ENCODE measurements at regions not wholly inside any gene's neighbourhood (a gene's known extent, or its start where the extent isn't known, plus 50 kb on each side); places are given as distances from the start of the nearest gene placed in this dataset.
A peak's percentile ranks its signal among the peaks of the same experiment; 100 is the strongest.

DNA sequence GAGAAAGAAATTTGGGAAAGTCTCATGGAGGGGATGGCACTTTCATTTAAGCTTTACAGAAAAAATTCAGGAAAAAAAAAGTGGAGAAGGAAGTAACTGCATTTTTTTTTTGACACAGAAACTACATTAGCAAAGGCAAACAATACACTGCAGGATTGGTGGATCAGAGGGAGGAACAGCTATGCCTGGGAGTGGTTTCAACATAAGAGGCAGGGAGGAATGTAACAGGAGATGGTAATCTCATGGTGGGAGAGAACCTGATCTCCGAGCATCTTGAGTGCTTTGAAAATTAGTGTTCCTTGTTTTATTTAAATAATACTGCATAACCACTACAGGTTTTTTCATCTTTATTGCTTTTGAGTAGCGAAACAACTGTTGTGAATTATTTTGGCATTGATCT, 249.4 kb downstream of the FAM170A start:
- intact Hi-C loops (cut with DNase I, micrococcal nuclease): no loop called here
- ATAC-seq: peak; percentile 87

DNA sequence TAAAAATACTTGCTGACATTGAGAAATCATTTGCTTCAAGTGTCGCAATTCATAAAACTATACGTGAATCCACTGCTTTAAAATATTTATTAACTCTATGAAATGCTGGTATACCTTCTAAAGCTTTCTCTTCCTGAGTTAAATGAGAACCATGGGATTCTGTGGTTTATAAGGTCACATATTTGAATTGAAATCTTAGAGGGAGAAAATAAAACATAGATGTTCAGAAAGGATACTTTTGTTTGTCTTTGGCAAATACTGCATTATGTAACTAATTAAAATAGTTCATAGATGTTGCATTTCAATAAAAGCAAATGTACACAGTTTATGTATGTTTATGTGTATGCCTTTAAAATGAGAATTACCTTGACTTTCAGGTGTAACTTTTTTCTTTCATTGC, 250.1 kb downstream of the FAM170A start:
- no peak for DNase-seq
- TF ChIP-seq, protein P1, sequence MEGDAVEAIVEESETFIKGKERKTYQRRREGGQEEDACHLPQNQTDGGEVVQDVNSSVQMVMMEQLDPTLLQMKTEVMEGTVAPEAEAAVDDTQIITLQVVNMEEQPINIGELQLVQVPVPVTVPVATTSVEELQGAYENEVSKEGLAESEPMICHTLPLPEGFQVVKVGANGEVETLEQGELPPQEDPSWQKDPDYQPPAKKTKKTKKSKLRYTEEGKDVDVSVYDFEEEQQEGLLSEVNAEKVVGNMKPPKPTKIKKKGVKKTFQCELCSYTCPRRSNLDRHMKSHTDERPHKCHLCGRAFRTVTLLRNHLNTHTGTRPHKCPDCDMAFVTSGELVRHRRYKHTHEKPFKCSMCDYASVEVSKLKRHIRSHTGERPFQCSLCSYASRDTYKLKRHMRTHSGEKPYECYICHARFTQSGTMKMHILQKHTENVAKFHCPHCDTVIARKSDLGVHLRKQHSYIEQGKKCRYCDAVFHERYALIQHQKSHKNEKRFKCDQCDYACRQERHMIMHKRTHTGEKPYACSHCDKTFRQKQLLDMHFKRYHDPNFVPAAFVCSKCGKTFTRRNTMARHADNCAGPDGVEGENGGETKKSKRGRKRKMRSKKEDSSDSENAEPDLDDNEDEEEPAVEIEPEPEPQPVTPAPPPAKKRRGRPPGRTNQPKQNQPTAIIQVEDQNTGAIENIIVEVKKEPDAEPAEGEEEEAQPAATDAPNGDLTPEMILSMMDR (IDR thresholded peaks at IDR 0.05): no peak
- Histone ChIP-seq H3K4me1 (ENCODE audit: low read depth) (peaks cover 8% of the 10 kb centered on the region), H3K36me3 (ENCODE audit: low read depth) (no peaks in the 10 kb centered on the region), H3K9me3 (no peaks in the 10 kb centered on the region), H3K4me3 (no peak overlapping the region)
- no peak for ATAC-seq
- intact Hi-C loops (cut with DNase I, micrococcal nuclease): no loop called here

More for the DNA sequence above, 249.4 kb downstream of the FAM170A start:
- Histone ChIP-seq H3K36me3 (ENCODE audit: low read depth) (no peaks in the 10 kb centered on the region), H3K4me1 (ENCODE audit: low read depth) (peaks cover 8% of the 10 kb centered on the region), H3K4me3 (no peak overlapping the region), H3K9me3 (no peaks in the 10 kb centered on the region)
- peak in 1 of 3 donors; percentile 19 for DNase-seq
- TF ChIP-seq, protein P1 (IDR thresholded peaks at IDR 0.05): no peak

DNA sequence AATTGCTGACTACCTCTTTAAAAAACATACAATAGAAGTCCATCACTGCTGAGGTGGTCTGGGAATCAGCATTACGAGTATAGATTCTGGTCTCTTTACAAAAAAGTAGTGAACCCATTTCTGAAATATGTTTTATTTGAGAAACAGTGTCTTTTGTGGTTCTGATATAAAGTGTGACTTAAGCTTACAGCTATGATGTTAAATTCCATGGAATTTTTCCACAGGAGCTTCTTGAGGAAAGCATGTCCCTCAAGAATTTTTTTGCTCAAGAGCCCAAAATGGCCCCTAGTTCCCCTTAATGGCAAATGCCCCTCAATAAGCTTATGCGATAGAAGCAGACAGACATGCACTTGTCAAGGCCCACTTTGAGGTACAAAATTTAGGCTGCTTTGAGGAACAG, 265.7 kb downstream of the FAM170A start:
- no peaks in the 10 kb centered on the region for H3K9me3 ChIP-seq
- DNase-seq (no peak), ATAC-seq (no peak)
- H3K4me1 ChIP-seq (ENCODE audit: low read depth): peaks cover 3% of the 10 kb centered on the region
- H3K36me3 ChIP-seq (ENCODE audit: low read depth): no peaks in the 10 kb centered on the region
- intact Hi-C loops (cut with DNase I, micrococcal nuclease): no loop called here
- TF ChIP-seq, protein P1 (IDR thresholded peaks at IDR 0.05): no peak
- no peak overlapping the region for H3K4me3 ChIP-seq

DNA sequence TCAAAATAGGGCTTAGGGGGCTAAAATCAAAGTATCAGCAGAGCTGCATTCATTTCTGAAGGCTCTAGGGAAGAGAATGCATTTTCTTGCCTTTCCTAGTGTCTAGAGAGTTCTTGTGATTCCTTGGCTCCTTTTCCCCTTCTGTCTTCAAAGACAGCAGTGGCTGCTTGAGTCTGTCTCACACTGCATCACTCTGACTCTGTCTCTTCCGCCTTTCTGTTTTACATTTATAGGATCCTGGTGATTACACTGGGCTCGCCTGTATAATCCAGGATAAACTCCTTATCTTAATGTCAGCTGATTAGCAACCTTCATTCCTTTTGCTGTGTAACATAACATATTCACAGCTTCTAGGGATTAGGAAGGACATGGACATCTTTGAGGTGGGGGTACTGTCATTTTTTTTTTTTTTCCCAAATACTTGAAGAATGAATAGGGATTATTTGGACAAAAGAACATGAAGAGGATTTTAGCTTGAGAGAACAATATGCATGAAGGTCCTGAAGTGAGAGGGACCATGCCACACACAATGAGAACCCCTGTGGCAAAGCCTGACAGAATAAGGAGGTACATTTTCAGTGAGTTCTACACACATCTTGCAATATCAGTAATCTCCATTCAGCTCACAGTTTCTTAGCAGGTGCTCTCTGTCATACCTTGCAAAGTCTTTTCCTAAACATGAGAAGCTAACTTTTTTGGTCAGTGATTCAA, 267.6 kb downstream of the FAM170A start:
- intact Hi-C loops (cut with DNase I, micrococcal nuclease): no loop called here
- ATAC-seq (peak; percentile 98), DNase-seq (peak in 1 of 3 donors; percentile 47)
- no peaks in the 10 kb centered on the region for H3K36me3 ChIP-seq (ENCODE audit: low read depth)
- TF ChIP-seq, protein P1 (IDR thresholded peaks at IDR 0.05): no peak
- H3K4me1 ChIP-seq (ENCODE audit: low read depth): peaks cover 3% of the 10 kb centered on the region
- H3K9me3 ChIP-seq: no peaks in the 10 kb centered on the region
- H3K4me3 ChIP-seq: no peak overlapping the region

DNA sequence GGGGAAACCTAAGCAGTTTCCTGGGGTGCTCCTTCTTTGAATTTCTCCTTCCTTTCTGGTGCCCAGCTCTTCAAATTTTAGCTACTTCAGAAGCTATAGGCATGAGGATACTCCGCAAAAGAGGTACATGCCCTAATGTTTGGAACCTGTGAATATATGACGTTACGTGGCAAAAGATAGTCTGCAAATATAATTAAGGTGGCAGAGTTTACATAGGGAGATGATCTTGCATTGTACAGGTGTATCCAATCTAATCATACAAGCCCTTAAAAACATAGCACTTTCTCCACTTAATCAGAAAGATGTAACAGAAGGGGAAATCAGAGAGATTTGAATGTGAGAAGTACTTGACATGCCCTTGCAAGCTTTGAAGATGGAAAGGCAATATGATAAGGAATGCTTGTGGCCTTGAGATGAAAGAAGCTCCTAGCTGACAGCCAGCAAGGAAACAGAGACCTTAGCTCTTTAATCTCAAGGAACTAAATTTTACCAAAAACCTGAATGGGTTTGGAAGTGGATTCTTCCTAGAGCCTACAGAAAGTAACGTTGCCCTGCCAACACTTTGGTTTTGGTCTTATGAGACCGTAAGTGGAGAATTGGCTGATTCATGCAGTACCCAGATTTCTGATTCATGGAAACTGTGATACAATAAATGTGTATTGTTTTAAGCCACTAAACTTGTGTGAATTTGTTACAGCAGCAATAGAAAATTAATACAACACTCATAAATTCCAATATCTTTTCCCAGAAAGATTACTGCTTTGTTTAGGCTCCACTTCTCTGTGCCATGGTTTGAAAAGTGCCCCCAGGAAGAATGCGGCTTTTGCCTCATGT, 268.4 kb downstream of the FAM170A start:
- TF ChIP-seq, protein P1 (IDR thresholded peaks at IDR 0.05): no peak
- ATAC-seq (peak; percentile 61), DNase-seq (no peak)
- no peaks in the 10 kb centered on the region for H3K9me3 ChIP-seq
- no peaks in the 10 kb centered on the region for H3K36me3 ChIP-seq (ENCODE audit: low read depth)
- H3K4me1 ChIP-seq (ENCODE audit: low read depth): peaks cover 3% of the 10 kb centered on the region
- H3K4me3 ChIP-seq: no peak overlapping the region
- intact Hi-C loops (cut with DNase I, micrococcal nuclease): no loop called here

Data from mucosa of descending colon (tissue), 3 donors.